ENCODE measurements at regions not wholly inside any gene's neighbourhood (a gene's known extent, or its start where the extent isn't known, plus 50 kb on each side); places are given as distances from the start of the nearest gene placed in this dataset.

GRCh38 chr3:106119614-106120082, 250.8 kb upstream of the CBLB start:
- H3K27me3 ChIP-seq = no peaks in the 10 kb centered on the region
- no peaks in the 10 kb centered on the region for H3K9me3 ChIP-seq
- H3K27ac ChIP-seq = no peak overlapping the region
- no peak overlapping the region for H3K4me3 ChIP-seq (replicated peaks in 1 of 3)
- DNase-seq = no peak
- no peaks in the 10 kb centered on the region for H3K4me1 ChIP-seq
- intact Hi-C loops (cut with DNase I) = no loop called here
- TF ChIP-seq CTCF (IDR thresholded peaks at IDR 0.05) = no peak
- no peak for TF ChIP-seq POLR2A (IDR thresholded peaks at IDR 0.05)
- 92 to 93% methylated on average over 1 of the region's 1 CpG for WGBS, 2 donors
- no peaks in the 10 kb centered on the region for H3K36me3 ChIP-seq

- WGBS, 2 donors = 80% methylated on average over 4 of the region's 4 CpGs
- H3K4me3 ChIP-seq (replicated peaks in 1 of 3) = no peak overlapping the region
- intact Hi-C loops (cut with DNase I) = no loop called here
These were observed 251.5 kb upstream of the CBLB start for GRCh38 chr3:106120356-106120755.

GRCh38 chr3:106121491-106122289, 252.9 kb upstream of the CBLB start:
- peak in 2 of 6 experiments; percentile 5 to 33 for TF ChIP-seq CTCF (IDR thresholded peaks at IDR 0.05)
- no peak for TF ChIP-seq POLR2A (IDR thresholded peaks at IDR 0.05)
- WGBS, 2 donors = 88 to 90% methylated on average over 3 of the region's 3 CpGs
- H3K4me1 ChIP-seq = no peaks in the 10 kb centered on the region
- H3K9me3 ChIP-seq = no peaks in the 10 kb centered on the region
- H3K36me3 ChIP-seq = no peaks in the 10 kb centered on the region
- no peaks in the 10 kb centered on the region for H3K27me3 ChIP-seq
- intact Hi-C loops (cut with DNase I) = no loop called here
- DNase-seq = no peak
- no peak overlapping the region for H3K27ac ChIP-seq
- H3K4me3 ChIP-seq (replicated peaks in 1 of 3) = no peak overlapping the region

More at GRCh38 chr3:106120356-106120755, 251.5 kb upstream of the CBLB start:
- no peak for TF ChIP-seq CTCF (IDR thresholded peaks at IDR 0.05)
- TF ChIP-seq POLR2A (IDR thresholded peaks at IDR 0.05) = no peak
- H3K36me3 ChIP-seq = no peaks in the 10 kb centered on the region
- no peak for DNase-seq
- no peaks in the 10 kb centered on the region for H3K27me3 ChIP-seq
- no peak overlapping the region for H3K27ac ChIP-seq
- H3K9me3 ChIP-seq = no peaks in the 10 kb centered on the region
- H3K4me1 ChIP-seq = no peaks in the 10 kb centered on the region

GRCh38 chr3:106124818-106125217, 256.0 kb upstream of the CBLB start:
- WGBS, 2 donors = 70 to 72% methylated on average over 1 of the region's 1 CpG
- no peak overlapping the region for H3K27ac ChIP-seq
- no peaks in the 10 kb centered on the region for H3K9me3 ChIP-seq
- no peaks in the 10 kb centered on the region for H3K27me3 ChIP-seq
- TF ChIP-seq CTCF (IDR thresholded peaks at IDR 0.05) (no peak), POLR2A (IDR thresholded peaks at IDR 0.05) (no peak)
- no peaks in the 10 kb centered on the region for H3K36me3 ChIP-seq
- no peaks in the 10 kb centered on the region for H3K4me1 ChIP-seq
- intact Hi-C loops (cut with DNase I) = no loop called here
- no peak for DNase-seq
- no peak overlapping the region for H3K4me3 ChIP-seq (replicated peaks in 1 of 3)

- intact Hi-C loops (cut with DNase I) = no loop called here
- H3K27ac ChIP-seq = no peak overlapping the region
- H3K4me3 ChIP-seq (replicated peaks in 1 of 3) = no peak overlapping the region
- no peaks in the 10 kb centered on the region for H3K4me1 ChIP-seq
- 72 to 84% methylated on average over 3 of the region's 3 CpGs for WGBS, 2 donors
- H3K27me3 ChIP-seq = no peaks in the 10 kb centered on the region
- no peak for TF ChIP-seq CTCF (IDR thresholded peaks at IDR 0.05)
- no peaks in the 10 kb centered on the region for H3K9me3 ChIP-seq
- no peaks in the 10 kb centered on the region for H3K36me3 ChIP-seq
- DNase-seq = no peak
These were observed 256.5 kb upstream of the CBLB start for GRCh38 chr3:106125321-106125720.
